ENCODE measurements at regions not wholly inside any gene's neighbourhood (a gene's known extent, or its start where the extent isn't known, plus 50 kb on each side); places are given as distances from the start of the nearest gene placed in this dataset.

DNA sequence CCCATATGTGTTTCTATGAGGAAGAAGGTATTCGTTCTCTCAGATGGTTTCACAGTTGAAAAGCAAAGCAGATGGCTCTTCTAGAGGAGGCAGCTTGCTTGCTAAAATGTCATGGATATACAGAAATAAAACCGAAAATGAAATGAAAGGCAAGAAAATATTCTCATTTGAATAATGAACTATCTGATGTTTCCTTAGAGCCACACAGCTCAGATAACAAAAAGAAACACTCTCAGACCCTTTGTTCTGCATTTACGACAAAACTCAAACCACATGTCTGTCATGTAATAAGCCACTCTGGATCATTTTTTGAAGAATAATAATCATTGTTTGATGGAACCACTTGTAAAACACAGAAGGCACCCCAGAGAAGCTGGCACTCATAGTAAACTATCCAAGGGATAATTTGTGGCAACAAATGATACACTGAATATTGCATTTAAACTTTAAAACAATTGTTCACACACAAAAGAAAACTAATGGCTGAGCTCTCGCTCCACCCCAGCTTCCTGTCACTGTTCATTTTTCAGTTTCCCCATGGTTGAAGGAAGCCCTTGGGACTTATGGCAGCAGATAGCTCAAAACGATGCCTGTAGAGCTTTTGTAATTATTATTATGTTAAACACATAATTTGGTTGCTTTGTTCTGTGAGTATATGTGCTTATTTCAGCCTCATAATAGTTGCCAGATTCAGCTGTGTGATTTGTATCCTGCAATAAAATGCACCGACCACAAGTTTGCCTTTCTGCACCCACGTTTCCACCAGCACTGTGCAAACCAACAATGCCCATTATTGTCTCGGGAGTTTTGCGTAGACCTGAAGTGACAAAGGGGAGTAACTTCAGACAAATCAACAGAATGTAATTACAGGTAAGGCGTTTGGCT is 256.0 kb downstream of the TMEM167A start:
- TF ChIP-seq, protein P1, sequence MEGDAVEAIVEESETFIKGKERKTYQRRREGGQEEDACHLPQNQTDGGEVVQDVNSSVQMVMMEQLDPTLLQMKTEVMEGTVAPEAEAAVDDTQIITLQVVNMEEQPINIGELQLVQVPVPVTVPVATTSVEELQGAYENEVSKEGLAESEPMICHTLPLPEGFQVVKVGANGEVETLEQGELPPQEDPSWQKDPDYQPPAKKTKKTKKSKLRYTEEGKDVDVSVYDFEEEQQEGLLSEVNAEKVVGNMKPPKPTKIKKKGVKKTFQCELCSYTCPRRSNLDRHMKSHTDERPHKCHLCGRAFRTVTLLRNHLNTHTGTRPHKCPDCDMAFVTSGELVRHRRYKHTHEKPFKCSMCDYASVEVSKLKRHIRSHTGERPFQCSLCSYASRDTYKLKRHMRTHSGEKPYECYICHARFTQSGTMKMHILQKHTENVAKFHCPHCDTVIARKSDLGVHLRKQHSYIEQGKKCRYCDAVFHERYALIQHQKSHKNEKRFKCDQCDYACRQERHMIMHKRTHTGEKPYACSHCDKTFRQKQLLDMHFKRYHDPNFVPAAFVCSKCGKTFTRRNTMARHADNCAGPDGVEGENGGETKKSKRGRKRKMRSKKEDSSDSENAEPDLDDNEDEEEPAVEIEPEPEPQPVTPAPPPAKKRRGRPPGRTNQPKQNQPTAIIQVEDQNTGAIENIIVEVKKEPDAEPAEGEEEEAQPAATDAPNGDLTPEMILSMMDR (IDR thresholded peaks at IDR 0.05): no peak
- no peak for TF ChIP-seq POLR2A (IDR thresholded peaks at IDR 0.05)

Measured in tibial nerve (tissue), 3 donors.